Right ventricle myocardium inferior (tissue), 1 donor: ENCODE measurements at regions not wholly inside any gene's neighbourhood (a gene's known extent, or its start where the extent isn't known, plus 50 kb on each side); places are given as distances from the start of the nearest gene placed in this dataset.
"Not testable (repeated sequence)": the region's sequence is repeated elsewhere in the genome, so short reads cannot be mapped to it uniquely, and the experiment has no call there.

Source experiments
- ATAC-seq: fragments of 200-7000 bp; cut with Tn5 transposase; one replicate; pipeline ENCODE4 v1.9.1; 2020; ENCODE audit warnings: mild to moderate bottlenecking, moderate library complexity
- DNase-seq: peaks from one replicate; pipeline ENCODE4 v3.0.0; 2021; ENCODE audit errors: missing footprints
- intact Hi-C: fragments of 100-400 bp; cut with DNase I; formaldehyde crosslinking; loops from one replicate; pipeline ENCODE4 v1.11.0; 2022
- donor health status: DM: no; HTN: yes; CAD: no; lungs with severe emphysema.

DNA sequence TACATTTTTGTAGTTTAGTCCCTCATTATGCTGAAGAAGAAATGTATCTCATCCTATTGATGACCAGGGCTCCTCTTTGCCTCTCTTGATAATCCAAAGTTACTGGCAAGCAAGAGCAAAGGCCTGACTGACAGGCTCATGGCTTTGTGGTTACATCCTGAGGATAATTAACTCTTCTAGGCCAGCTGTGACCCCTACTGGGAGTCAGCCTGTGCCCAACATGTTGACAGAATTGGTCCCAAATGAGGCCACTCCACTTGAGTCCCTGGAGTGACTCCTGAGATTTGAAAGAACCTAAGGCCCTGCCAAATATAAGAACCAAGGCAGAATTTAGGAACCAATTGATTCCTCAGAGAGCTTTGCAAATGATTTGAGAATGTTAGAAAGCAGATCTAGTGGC, 973.8 kb upstream of the CELF4 start:
- DNase-seq: no peak
- intact Hi-C loops: no loop called here
- no peak for ATAC-seq

DNA sequence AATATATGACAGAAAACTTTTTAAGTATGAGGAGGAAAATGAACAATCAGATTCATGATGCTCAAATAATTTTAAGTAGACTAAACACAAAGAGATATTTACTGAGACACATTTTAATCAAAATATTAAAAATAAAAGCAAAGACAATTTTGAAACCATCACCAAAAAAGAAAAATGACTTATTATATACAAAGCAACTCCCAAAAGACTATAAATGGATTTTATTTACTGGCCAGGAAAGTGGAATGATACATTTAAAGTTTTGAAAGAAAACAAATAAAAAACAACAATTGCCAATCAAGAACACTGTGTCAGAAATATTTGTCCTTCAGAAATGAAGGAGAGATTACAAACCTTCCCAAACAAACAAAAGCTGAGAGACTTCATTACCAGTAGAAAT, 968.5 kb upstream of the CELF4 start:
- DNase-seq (no peak), ATAC-seq (no peak)
- intact Hi-C loops: no loop called here

DNA sequence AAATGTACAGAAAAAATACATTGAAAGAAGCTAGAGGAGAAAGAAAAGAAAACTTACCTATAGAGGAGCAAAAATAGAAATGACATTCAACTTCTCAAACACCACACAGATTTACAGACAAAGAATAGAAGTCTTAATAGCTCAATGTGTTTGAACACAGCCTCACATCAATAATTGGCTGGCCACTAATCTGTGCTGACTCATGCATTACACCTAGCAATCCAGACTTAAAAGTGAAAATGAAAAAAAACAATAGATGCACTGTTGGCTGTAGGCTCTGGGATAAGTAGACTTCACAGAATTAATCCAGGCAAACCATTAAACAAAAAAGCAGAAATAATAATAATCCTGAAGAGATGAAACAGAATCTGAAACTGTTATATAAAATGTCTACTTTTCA, 961.3 kb upstream of the CELF4 start:
- intact Hi-C loops: no loop called here
- ATAC-seq (no peak), DNase-seq (no peak)

GRCh38 chr18:38525039-38525438, 959.4 kb upstream of the CELF4 start:
- DNase-seq (no peak), ATAC-seq (no peak)
- intact Hi-C loops: no loop called here

DNA sequence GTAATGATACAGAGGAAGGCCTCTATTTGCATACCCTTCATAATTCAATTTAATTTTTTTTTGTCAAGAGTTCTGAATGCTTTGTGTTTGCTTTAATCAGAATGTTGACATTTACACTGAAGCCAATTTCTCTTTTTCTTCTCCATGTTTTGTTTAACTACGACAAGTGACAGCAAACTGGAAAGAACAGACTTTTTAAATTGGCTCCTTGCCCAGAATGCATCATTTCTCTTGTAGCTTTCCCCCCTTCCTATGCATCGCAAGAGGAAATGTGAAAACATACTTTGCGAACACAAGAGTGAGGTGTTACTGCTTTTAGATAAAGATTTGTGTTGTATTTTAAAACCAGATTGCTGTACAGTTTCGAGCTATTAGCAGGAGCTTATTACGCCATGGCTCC, 955.2 kb upstream of the CELF4 start:
- ATAC-seq (no peak), DNase-seq (no peak)
- intact Hi-C loops: no loop called here

GRCh38 chr18:38502539-38502938, 936.9 kb upstream of the CELF4 start:
- intact Hi-C loops: no loop called here
- DNase-seq (no peak), ATAC-seq (no peak)

DNA sequence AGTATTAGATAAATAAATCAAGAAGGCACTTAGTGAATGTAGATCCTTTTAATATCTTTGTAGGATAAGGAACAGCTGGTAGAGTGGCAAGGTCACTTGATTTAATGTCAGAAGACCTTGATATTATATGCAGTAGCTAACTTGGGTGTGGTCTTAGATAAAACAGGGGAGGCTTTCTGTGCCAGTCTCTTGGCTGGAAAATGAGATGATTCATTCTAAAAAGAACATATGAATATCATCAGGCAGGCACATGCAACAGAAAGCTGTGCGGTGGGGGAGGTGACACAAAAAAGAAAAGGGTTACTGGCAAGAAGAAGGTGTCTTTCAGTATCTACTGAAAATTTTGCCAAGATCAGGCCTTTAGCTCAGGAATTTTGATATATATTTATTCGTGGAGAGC, 931.7 kb upstream of the CELF4 start:
- DNase-seq (no peak), ATAC-seq (no peak)
- intact Hi-C loops: no loop called here

DNA sequence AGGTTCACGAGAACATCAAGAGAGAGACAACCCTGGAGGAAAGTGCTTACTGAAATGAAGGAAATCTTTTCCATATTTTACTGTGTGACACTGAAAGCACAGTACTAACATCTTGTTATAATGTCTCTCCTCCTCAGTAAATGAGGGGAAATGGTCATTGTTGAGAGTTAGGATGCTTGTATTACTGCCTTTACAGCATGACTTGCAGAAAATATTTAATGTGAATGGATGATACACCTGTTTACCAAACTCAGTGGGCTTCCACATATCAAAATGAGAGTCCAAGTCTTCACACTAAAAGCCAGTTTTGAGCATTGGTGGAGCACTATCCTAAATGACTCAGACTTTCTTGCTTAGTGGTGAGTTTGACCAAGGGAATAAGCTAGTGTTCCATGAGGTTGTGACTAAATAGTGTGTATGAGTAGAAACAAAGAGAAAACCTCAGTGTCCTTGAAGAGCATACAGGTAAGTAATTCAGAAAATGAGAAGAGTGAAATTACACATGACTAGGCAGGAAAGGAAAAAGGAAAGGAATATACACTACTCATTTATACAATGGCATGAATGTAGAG, 930.7 kb upstream of the CELF4 start:
- intact Hi-C loops: no loop called here
- ATAC-seq (no peak), DNase-seq (no peak)

- ATAC-seq: no peak
- intact Hi-C loops: no loop called here
- DNase-seq: no peak
These were observed 928.5 kb upstream of the CELF4 start for GRCh38 chr18:38494065-38494464.

DNA sequence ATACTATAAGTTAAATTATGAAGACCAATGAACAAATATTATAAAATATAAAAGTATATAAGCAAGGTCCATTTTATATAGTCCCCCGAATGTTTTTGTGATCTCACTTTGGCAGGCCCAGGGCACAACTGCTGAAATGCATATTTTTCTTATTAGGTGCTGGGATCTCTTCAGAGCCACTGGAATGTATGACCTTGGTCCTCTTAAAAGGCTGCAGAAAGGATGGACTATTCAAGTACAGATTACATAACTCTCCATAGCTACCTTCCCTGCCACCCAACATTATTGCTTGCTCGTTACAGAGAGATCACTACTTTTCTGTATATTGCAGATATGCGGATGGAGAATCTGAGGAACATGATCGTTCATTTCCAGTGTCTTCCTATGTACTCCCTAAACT, 925.6 kb upstream of the CELF4 start:
- no peak for DNase-seq
- no peak for ATAC-seq
- intact Hi-C loops: no loop called here

GRCh38 chr18:38489721-38490120, 924.1 kb upstream of the CELF4 start:
- DNase-seq, ATAC-seq, intact Hi-C loops: not testable (repeated sequence)

DNA sequence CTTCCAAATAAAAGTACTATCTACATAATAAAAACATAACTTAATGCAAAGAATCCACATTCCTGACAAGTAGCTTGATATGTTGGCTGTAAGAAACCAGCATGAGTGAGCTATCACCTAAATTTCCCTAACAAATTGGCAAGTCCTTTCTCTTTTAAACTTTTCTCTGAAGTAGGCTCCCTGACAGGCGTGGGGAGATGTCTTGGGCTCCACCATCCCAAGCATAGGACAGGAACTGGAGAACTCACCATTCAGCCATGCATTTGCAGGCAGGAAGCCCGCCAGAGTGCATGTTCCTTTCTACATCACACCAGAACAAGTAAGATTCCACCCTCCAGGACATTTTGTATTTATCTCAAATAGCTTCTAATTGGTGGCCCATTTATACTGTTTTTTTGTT, 921.9 kb upstream of the CELF4 start:
- no peak for DNase-seq
- no peak for ATAC-seq
- intact Hi-C loops: no loop called here

DNA sequence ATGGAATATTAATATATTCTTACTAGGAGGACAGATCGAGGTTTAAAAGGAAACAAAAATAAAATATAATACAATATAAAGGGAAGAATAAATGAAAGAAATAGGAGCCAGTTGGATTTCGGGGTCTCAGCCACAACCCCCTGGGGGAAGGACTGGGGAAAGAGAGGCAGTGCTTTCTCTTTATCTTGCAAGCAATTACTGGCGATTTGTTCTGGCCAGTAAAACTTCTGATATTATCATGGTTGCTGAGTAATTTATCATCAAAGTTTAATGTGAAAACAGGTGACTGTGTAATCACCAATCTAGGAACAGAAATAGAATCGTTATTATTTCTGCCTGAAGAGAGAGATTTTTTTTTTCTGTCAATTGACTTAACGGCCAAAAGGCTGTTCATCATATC, 917.7 kb upstream of the CELF4 start:
- DNase-seq: no peak
- no peak for ATAC-seq
- intact Hi-C loops: no loop called here

- ATAC-seq: no peak
- intact Hi-C loops: no loop called here
- DNase-seq: no peak
These were observed 916.0 kb upstream of the CELF4 start for GRCh38 chr18:38481576-38481975.

DNA sequence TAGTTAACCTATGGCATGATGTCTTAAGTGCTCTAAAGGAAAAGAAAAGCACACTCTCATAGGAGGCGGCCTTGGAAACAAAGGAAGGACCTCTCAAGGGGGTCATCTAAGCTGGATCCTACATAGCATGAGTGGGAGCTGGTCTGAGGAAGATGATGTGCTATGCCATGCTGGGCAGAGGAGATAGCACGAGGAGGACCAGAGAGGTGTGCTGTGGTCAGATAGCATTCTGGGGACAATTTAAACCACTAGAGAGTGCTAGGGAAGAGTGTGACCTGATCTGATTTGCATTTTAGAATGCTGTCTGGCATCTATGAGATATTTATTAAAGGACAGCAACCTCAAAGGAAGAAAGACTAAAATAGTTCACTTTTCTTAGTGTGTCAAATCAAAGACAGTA, 910.1 kb upstream of the CELF4 start:
- intact Hi-C loops: no loop called here
- ATAC-seq: no peak
- no peak for DNase-seq

DNA sequence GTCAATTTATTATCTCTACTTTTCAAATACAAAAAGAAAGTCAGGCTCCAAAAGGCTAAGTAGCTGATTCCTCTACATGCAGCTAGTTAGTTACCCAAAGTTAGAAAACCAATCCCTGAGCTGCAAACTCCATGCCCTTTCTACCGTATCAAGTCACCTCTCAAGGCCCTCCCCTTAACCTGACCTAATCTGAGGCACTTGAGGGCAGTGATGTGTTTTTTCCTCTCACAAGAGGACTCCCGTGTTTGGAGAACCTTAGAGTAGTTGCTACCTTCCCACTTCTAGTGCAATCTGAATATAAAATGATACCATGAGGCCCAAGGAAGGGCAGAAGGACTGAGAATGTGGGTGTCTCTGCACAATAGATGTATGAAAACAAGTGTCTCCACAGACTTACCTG, 907.9 kb upstream of the CELF4 start:
- ATAC-seq (no peak), DNase-seq (no peak)
- intact Hi-C loops: no loop called here

DNA sequence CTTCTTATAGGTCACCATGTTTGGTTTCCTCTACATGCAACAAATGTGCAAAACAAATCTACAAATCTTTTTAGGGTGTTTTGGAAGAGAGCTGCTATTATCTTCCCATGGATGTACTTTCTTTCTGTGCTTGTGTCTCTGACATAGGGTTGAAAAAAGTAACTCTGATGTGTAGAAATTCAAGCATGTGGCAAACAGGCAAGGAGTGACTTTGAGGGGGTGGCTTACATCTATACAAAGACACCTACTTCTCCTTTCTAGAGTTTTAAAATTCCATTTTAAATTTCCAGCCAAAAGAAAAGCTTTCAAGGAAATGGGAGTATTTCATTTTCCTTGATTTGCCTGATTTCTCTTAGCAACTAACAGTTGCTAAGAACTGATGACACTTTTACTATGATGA, 904.8 kb upstream of the CELF4 start:
- intact Hi-C loops: no loop called here
- no peak for ATAC-seq
- DNase-seq: no peak

DNA sequence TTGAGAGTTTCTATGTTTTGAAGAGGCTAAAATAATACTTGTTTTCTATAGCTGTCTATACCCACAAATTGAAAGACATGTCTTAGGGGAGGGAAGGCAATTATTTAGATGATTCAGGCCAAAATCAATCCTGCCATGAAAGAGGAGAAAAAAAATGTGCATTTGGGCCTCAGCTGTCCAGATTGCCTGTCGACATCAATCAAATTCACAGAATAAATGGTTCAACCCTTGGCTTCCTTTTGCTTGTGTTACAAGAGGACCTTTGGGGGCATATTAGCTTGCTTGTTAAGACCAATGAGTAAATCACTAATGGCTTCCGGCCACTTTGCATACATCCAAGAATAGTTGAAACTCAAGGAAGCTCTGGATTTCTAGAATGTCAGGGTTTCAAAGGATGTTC, 900.8 kb upstream of the CELF4 start:
- ATAC-seq: no peak
- intact Hi-C loops: no loop called here
- no peak for DNase-seq

DNA sequence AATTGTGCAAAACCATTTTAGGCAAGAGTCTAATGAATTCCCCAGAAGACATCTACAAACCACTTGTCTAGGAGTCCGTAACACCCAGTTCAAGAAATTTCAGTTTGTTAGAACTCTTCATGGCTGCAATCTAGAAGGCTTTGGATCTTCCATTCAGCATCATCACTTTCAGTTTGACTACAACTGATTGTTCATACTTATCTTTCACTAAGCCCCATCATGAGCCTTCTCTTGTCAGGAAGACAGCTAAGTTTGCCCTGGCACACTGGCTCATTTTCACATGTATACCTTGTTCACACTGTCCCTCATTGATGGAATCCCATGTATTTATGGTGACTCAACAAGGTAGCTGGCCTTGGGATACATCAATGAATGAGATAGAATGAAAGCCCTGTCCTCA, 898.4 kb upstream of the CELF4 start:
- intact Hi-C loops: no loop called here
- DNase-seq (no peak), ATAC-seq (no peak)

DNA sequence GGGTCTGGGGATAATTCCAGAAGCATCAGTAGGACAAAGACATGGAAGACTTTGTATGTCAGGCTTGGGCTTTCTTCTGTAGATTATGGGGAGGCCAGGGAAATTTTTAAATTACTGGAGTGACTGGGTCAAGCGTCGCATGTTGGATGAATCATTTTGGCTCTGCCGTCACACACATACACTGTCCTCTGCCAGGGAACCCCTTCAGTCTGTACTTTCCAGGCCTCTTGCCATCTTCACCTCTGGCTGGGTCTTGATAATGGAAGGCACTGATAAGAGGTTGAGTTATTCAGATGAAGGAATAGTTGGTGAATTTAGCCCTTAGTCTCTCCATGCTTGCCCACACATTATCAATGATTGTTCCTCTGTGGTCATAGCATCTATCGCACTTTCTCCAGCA, 895.1 kb upstream of the CELF4 start:
- no peak for ATAC-seq
- no peak for DNase-seq
- intact Hi-C loops: no loop called here

GRCh38 chr18:38459131-38459994, 893.8 kb upstream of the CELF4 start:
- intact Hi-C loops: no loop called here
- ATAC-seq (no peak), DNase-seq (no peak)
